ENCODE measurements at regions not wholly inside any gene's neighbourhood (a gene's known extent, or its start where the extent isn't known, plus 50 kb on each side); places are given as distances from the start of the nearest gene placed in this dataset.

DNA sequence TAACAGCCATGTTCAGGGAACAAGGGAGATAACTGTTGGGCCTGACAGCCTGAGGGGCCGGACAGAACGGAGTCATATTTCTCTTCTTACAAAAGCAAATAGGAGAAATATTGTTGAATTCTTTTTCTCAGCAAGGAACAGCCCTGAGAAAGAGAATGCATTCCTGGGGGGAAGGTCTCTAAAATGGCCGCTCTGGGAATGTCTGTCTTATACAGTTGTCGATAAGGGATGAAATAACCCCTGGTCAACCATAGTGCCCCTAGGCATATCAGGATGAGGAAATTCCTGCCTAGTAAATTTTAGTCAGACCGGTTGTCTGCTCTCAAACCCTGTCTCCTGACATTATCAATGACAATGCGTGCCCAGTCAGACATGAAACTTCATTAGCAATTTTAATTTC is 1925.5 kb downstream of the PCDH7 start:
- Histone ChIP-seq H3K4me1 (ENCODE audit: control insufficient read depth, insufficient read depth, low read length) (no peaks in the 10 kb centered on the region), H3K36me3 (ENCODE audit: control insufficient read depth, insufficient read depth, low read length) (no peaks in the 10 kb centered on the region), H3K27ac (ENCODE audit: low read depth, low read length) (no peak overlapping the region), H3K27me3 (ENCODE audit: control insufficient read depth, insufficient read depth, low read length) (no peaks in the 10 kb centered on the region), H3K4me3 (ENCODE audit: low read depth, low read length) (no peak overlapping the region), H3K9me3 (ENCODE audit: control insufficient read depth, insufficient read depth, low read depth, low read length) (peaks cover 40% of the 10 kb centered on the region), H3K9ac (ENCODE audit: low read length) (no peak overlapping the region)

DNA sequence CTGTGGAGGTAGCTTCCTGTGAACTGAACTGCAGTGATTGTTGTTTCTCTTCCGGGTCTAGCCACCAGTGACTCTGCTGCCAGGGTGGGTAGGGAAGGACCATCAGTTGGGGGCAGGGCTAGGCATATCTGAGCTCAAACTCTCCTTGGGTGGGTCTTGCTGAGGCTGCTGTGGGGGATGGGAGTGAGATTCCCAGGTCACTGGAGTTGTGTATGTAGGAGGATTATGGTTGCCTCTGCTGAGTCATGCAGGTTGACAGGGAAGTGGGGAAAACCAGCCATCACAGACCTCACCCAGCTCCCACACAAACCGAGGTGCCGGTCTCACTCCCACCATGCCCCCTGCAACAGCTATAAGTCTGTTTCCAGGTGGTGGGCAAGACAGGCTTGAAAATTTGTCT is 1937.8 kb downstream of the PCDH7 start:
- H3K36me3 ChIP-seq (ENCODE audit: control insufficient read depth, insufficient read depth, low read length) = no peaks in the 10 kb centered on the region

DNA sequence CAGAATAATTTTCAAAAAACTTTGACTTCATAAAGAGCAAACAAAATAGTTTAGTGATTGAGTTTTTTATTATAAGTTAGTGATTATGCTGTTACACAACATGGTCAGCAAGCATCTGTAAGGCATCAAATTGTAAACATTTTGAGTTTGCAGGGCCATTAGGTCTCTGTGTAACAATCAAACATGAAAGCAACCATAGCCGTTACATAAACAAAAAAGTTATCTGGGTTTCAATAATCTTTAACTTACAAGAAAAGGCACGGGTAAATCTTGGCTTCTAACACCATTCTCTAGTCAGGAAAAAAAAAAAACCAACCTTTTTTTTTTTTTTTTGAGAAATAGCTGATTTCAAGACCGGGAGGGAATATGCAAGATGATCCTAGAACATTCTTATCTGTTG is 1941.1 kb downstream of the PCDH7 start:
- Histone ChIP-seq H3K9me3 (ENCODE audit: control insufficient read depth, insufficient read depth, low read depth, low read length) (peaks cover 11% of the 10 kb centered on the region; the same call in 1 of the 2 replicates), H3K36me3 (ENCODE audit: control insufficient read depth, insufficient read depth, low read length) (no peaks in the 10 kb centered on the region), H3K4me1 (ENCODE audit: control insufficient read depth, insufficient read depth, low read length) (peaks cover 7% of the 10 kb centered on the region), H3K4me3 (ENCODE audit: low read depth, low read length) (no peak overlapping the region), H3K27me3 (ENCODE audit: control insufficient read depth, insufficient read depth, low read length) (no peaks in the 10 kb centered on the region), H3K27ac (ENCODE audit: low read depth, low read length) (no peak overlapping the region), H3K9ac (ENCODE audit: low read length) (no peak overlapping the region)

More for the DNA sequence above, 1937.8 kb downstream of the PCDH7 start:
- Histone ChIP-seq H3K4me3 (ENCODE audit: low read depth, low read length) (no peak overlapping the region), H3K27me3 (ENCODE audit: control insufficient read depth, insufficient read depth, low read length) (no peaks in the 10 kb centered on the region), H3K9me3 (ENCODE audit: control insufficient read depth, insufficient read depth, low read depth, low read length) (peaks cover 4% of the 10 kb centered on the region; the same call in 1 of the 2 replicates), H3K4me1 (ENCODE audit: control insufficient read depth, insufficient read depth, low read length) (peaks cover 7% of the 10 kb centered on the region), H3K27ac (ENCODE audit: low read depth, low read length) (no peak overlapping the region), H3K9ac (ENCODE audit: low read length) (no peak overlapping the region)

DNA sequence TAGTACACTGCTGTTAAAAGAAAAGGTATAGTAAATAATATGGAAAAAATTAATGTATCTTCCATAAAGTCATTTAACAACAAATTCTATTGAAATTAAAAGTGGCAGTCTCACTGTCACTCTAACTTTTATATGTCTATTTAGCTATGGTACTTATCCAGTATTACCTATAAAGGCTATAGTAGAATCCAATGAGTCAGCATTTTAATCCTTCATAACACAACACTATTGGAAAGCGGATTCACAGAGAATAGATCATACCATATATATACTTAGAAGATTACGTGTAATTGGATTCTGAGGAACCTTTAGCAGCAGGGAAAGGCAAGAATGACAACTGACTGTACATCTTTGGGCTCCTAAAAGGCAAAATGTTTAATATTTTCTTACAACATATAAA is 1942.6 kb downstream of the PCDH7 start:
- Histone ChIP-seq H3K9ac (ENCODE audit: low read length) (no peak overlapping the region), H3K4me3 (ENCODE audit: low read depth, low read length) (no peak overlapping the region), H3K36me3 (ENCODE audit: control insufficient read depth, insufficient read depth, low read length) (no peaks in the 10 kb centered on the region), H3K9me3 (ENCODE audit: control insufficient read depth, insufficient read depth, low read depth, low read length) (peaks cover 11% of the 10 kb centered on the region; the same call in 1 of the 2 replicates), H3K27ac (ENCODE audit: low read depth, low read length) (no peak overlapping the region), H3K27me3 (ENCODE audit: control insufficient read depth, insufficient read depth, low read length) (no peaks in the 10 kb centered on the region), H3K4me1 (ENCODE audit: control insufficient read depth, insufficient read depth, low read length) (peaks cover 5% of the 10 kb centered on the region)

DNA sequence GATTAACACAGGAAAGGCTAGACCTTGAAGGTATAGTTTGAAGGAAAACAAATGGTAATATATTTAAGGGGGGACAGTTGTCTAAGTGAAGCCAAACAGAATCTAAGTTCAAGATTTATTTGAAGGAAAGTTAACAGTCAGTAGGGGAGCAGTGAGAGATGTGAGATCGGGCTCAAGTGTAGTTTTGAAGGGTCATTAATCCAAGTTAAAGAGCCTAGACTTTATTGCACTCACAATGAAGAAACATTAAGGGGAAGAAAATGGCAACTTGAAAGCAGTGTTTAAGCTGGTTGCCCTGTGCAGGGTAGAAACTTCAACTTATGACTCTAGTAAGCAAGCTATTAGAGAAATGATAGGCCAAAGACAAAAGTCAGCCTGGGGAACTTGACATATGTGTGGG is 1952.2 kb downstream of the PCDH7 start:
- Histone ChIP-seq H3K4me1 (ENCODE audit: control insufficient read depth, insufficient read depth, low read length) (no peaks in the 10 kb centered on the region), H3K9ac (ENCODE audit: low read length) (no peak overlapping the region), H3K36me3 (ENCODE audit: control insufficient read depth, insufficient read depth, low read length) (no peaks in the 10 kb centered on the region), H3K27ac (ENCODE audit: low read depth, low read length) (no peak overlapping the region), H3K27me3 (ENCODE audit: control insufficient read depth, insufficient read depth, low read length) (no peaks in the 10 kb centered on the region), H3K4me3 (ENCODE audit: low read depth, low read length) (no peak overlapping the region), H3K9me3 (ENCODE audit: control insufficient read depth, insufficient read depth, low read depth, low read length) (peaks cover 6% of the 10 kb centered on the region)

DNA sequence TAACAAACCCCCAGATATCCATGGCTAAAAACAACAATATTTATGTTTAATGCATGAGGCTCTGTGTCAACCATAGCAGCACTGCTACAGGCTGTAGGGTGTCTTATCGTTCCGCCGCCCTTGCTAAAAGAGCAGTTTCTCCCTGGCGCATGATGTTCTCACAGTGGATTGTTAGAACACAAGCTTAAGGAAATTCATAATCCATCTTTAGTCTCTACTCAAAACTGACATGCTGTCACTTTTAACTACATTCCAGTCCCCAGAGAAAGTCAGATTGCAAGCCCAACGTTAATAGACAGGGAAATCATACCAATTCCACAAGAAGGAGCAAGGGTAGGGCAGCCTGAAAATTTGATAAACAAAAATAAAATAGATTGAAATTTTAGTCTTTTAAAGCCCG is 1960.8 kb downstream of the PCDH7 start:
- Histone ChIP-seq H3K27me3 (ENCODE audit: control insufficient read depth, insufficient read depth, low read length) (no peaks in the 10 kb centered on the region), H3K4me3 (ENCODE audit: low read depth, low read length) (no peak overlapping the region), H3K27ac (ENCODE audit: low read depth, low read length) (no peak overlapping the region), H3K36me3 (ENCODE audit: control insufficient read depth, insufficient read depth, low read length) (no peaks in the 10 kb centered on the region), H3K4me1 (ENCODE audit: control insufficient read depth, insufficient read depth, low read length) (peaks cover 13% of the 10 kb centered on the region; the same call in 1 of the 2 replicates), H3K9ac (ENCODE audit: low read length) (no peak overlapping the region), H3K9me3 (ENCODE audit: control insufficient read depth, insufficient read depth, low read depth, low read length) (no peaks in the 10 kb centered on the region)

DNA sequence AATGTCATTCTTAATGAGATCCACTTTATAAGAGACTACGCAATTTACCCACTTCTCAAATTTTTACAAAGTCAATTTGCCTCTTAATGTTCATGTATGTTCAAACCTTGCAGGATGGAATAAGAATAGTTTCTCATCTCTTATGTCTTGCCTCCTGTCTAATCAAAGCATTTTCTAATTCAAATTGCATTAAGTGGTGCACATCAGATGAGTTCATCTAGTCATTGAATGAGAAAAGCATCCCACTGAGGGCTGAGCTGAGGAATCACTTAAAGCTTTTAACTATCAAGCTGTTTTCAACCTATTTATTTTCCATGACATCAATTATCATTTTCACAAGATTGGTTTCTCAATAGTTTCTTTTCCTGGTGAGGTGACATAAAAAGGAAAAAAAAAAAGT is 1964.0 kb downstream of the PCDH7 start:
- H3K36me3 ChIP-seq (ENCODE audit: control insufficient read depth, insufficient read depth, low read length) = no peaks in the 10 kb centered on the region
- peaks cover 13% of the 10 kb centered on the region; the same call in 1 of the 2 replicates for H3K4me1 ChIP-seq (ENCODE audit: control insufficient read depth, insufficient read depth, low read length)
- H3K4me3 ChIP-seq (ENCODE audit: low read depth, low read length) = no peak overlapping the region
- no peaks in the 10 kb centered on the region for H3K9me3 ChIP-seq (ENCODE audit: control insufficient read depth, insufficient read depth, low read depth, low read length)
- no peak overlapping the region for H3K9ac ChIP-seq (ENCODE audit: low read length)
- H3K27ac ChIP-seq (ENCODE audit: low read depth, low read length) = no peak overlapping the region
- no peaks in the 10 kb centered on the region for H3K27me3 ChIP-seq (ENCODE audit: control insufficient read depth, insufficient read depth, low read length)

DNA sequence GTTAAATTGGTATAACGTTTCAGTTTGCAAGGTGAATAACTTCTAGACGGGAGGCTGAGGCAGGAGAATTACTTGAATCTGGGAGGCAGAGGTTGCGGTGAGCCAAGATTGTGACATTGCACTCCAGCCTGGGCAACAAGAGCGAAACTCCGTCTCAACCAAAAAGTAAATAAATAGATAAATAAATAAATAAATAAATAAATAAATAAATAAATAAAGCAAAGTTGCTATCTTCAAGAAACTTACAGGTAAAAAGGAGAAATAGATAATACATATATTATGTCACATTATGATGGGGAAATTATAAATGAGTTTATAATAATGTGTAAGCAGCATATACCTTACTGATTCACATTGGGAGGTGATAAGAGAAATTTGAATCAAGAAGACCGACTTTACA is 1966.0 kb downstream of the PCDH7 start:
- no peaks in the 10 kb centered on the region for H3K27me3 ChIP-seq (ENCODE audit: control insufficient read depth, insufficient read depth, low read length)
- H3K9ac ChIP-seq (ENCODE audit: low read length) = no peak overlapping the region
- H3K9me3 ChIP-seq (ENCODE audit: control insufficient read depth, insufficient read depth, low read depth, low read length) = no peaks in the 10 kb centered on the region
- H3K4me1 ChIP-seq (ENCODE audit: control insufficient read depth, insufficient read depth, low read length) = peaks cover 13% of the 10 kb centered on the region; the same call in 1 of the 2 replicates
- H3K4me3 ChIP-seq (ENCODE audit: low read depth, low read length) = no peak overlapping the region
- H3K36me3 ChIP-seq (ENCODE audit: control insufficient read depth, insufficient read depth, low read length) = no peaks in the 10 kb centered on the region
- no peak overlapping the region for H3K27ac ChIP-seq (ENCODE audit: low read depth, low read length)

DNA sequence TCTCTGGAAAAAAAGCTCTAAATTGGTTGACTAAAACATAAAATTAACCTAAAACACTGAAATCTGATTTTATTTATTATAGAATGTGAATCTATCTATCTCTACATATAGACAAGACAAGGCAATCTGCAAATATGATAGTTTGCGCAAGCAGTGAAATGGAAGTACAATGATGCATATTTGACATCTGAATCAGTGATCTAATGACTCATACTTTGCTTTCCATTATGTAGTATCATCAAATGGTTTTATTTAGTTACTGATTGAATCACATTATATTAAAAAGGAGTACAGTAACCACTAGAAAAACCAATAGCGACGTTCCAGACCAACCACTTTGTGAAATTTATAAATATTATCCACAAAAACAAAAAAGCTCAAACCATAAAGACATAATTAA is 1969.3 kb downstream of the PCDH7 start:
- no peaks in the 10 kb centered on the region for H3K9me3 ChIP-seq (ENCODE audit: control insufficient read depth, insufficient read depth, low read depth, low read length)
- peaks cover 4% of the 10 kb centered on the region; the same call in 1 of the 2 replicates for H3K4me1 ChIP-seq (ENCODE audit: control insufficient read depth, insufficient read depth, low read length)
- no peak overlapping the region for H3K4me3 ChIP-seq (ENCODE audit: low read depth, low read length)
- no peak overlapping the region for H3K9ac ChIP-seq (ENCODE audit: low read length)
- no peak overlapping the region for H3K27ac ChIP-seq (ENCODE audit: low read depth, low read length)
- H3K27me3 ChIP-seq (ENCODE audit: control insufficient read depth, insufficient read depth, low read length) = no peaks in the 10 kb centered on the region
- no peaks in the 10 kb centered on the region for H3K36me3 ChIP-seq (ENCODE audit: control insufficient read depth, insufficient read depth, low read length)

DNA sequence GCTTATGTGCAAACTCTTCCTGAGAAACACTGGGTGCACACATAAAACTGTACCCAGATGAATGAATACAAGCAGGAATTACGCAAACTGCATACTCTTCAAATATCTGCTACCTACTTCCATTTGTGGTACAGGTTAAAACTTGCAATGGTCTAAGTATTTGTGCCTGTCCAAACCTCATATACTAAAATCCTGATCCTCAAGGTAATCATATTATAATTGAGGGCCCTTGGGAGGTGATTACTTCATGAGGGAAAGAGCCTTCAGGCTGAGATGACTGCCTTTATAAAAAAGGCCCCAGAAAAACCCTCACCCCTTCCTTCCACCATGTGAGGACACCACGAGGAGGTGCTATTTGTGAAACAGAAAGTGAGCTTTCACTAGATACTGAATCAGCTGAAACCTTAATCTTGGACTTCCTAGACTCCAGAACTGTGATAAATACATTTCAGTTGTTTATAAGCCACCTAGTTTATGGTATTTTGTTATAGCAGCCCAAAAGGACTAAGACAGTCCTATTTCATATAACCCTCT is 1977.2 kb downstream of the PCDH7 start:
- no peaks in the 10 kb centered on the region for H3K27me3 ChIP-seq (ENCODE audit: control insufficient read depth, insufficient read depth, low read length)
- no peak overlapping the region for H3K27ac ChIP-seq (ENCODE audit: low read depth, low read length)
- no peaks in the 10 kb centered on the region for H3K4me1 ChIP-seq (ENCODE audit: control insufficient read depth, insufficient read depth, low read length)
- no peaks in the 10 kb centered on the region for H3K9me3 ChIP-seq (ENCODE audit: control insufficient read depth, insufficient read depth, low read depth, low read length)
- no peak overlapping the region for H3K9ac ChIP-seq (ENCODE audit: low read length)
- no peak overlapping the region for H3K4me3 ChIP-seq (ENCODE audit: low read depth, low read length)
- H3K36me3 ChIP-seq (ENCODE audit: control insufficient read depth, insufficient read depth, low read length) = no peaks in the 10 kb centered on the region

DNA sequence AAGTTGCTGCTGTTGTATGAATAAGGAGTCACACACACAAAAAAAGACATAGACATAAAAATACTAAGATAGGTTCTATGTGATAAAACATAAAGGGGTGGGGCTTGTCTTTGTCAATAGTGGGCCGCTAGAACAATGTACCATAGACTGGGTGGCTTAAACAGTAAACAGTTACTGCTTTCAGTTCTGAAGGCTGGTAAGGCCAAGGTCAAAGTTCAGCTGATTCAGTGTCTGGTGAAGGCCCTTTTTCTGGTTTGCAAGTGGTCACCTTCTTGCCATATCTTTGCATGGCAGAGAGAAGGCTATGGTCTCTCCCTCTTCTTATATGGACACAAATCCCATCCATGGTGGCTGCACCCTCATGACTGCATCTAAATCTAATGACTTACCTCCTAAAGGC is 1980.7 kb downstream of the PCDH7 start:
- Histone ChIP-seq H3K9me3 (ENCODE audit: control insufficient read depth, insufficient read depth, low read depth, low read length) (no peaks in the 10 kb centered on the region), H3K36me3 (ENCODE audit: control insufficient read depth, insufficient read depth, low read length) (no peaks in the 10 kb centered on the region), H3K4me1 (ENCODE audit: control insufficient read depth, insufficient read depth, low read length) (no peaks in the 10 kb centered on the region), H3K9ac (ENCODE audit: low read length) (no peak overlapping the region), H3K4me3 (ENCODE audit: low read depth, low read length) (no peak overlapping the region), H3K27ac (ENCODE audit: low read depth, low read length) (no peak overlapping the region), H3K27me3 (ENCODE audit: control insufficient read depth, insufficient read depth, low read length) (no peaks in the 10 kb centered on the region)

DNA sequence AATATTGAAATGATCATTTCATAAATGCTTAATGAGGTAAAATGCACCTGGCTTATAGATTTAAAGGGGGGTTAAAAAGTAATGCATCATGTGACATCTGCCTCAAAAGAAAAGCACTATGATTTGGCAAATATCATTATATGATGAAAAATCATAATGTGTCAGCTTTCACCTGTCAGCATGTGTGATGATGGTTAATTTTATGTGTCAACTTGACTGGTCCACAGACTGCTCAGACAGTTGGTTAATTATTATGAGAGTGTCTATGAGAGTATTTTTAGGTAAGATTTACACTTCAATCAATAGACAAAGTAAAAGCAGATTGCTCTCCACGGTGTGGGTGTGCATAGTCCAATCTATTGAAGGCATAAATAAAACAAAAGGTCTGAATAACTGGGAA is 1986.7 kb downstream of the PCDH7 start:
- no peaks in the 10 kb centered on the region for H3K9me3 ChIP-seq (ENCODE audit: control insufficient read depth, insufficient read depth, low read depth, low read length)
- no peak overlapping the region for H3K9ac ChIP-seq (ENCODE audit: low read length)
- H3K4me3 ChIP-seq (ENCODE audit: low read depth, low read length) = no peak overlapping the region

More for the DNA sequence above, 1986.7 kb downstream of the PCDH7 start:
- no peaks in the 10 kb centered on the region for H3K4me1 ChIP-seq (ENCODE audit: control insufficient read depth, insufficient read depth, low read length)
- H3K27ac ChIP-seq (ENCODE audit: low read depth, low read length) = no peak overlapping the region
- no peaks in the 10 kb centered on the region for H3K27me3 ChIP-seq (ENCODE audit: control insufficient read depth, insufficient read depth, low read length)
- H3K36me3 ChIP-seq (ENCODE audit: control insufficient read depth, insufficient read depth, low read length) = no peaks in the 10 kb centered on the region
